ENCODE measurements at regions not wholly inside any gene's neighbourhood (a gene's known extent, or its start where the extent isn't known, plus 50 kb on each side); places are given as distances from the start of the nearest gene placed in this dataset.

- TF ChIP-seq YY1 (IDR thresholded peaks at IDR 0.05; ENCODE audit: insufficient read depth, insufficient read length) (no peak), ZNF274 (IDR thresholded peaks at IDR 0.05; ENCODE audit: low read depth, low read length) (no peak), SUZ12 (IDR thresholded peaks at IDR 0.05; ENCODE audit: extremely low read depth, insufficient read depth, insufficient read length) (no peak)
Observed at GRCh38 chr2:109048163-109048562, 59.1 kb upstream of the EDAR start.
